HG02623 (cell line): ENCODE measurements at regions not wholly inside any gene's neighbourhood (a gene's known extent, or its start where the extent isn't known, plus 50 kb on each side); places are given as distances from the start of the nearest gene placed in this dataset.
"Not testable (repeated sequence)": the region's sequence is repeated elsewhere in the genome, so short reads cannot be mapped to it uniquely, and the experiment has no call there.

Experiments used
- ATAC-seq: cut with Tn5 transposase; IDR thresholded peaks from one replicate; pipeline ENCODE4 v1.9.1; 2021; ENCODE audit warnings: moderate library complexity; ENCODE audit not compliant: unreplicated experiment

- no peak for ATAC-seq
Observed at GRCh38 chr5:91495699-91496098, 112.6 kb upstream of the ARRDC3 start.

GRCh38 chr5:91494447-91494996, 111.4 kb upstream of the ARRDC3 start:
- ATAC-seq, result no peak

GRCh38 chr5:91493086-91493485, 110.0 kb upstream of the ARRDC3 start:
- ATAC-seq, result no peak

- ATAC-seq, result no peak
Observed at GRCh38 chr5:91491229-91491628, 108.1 kb upstream of the ARRDC3 start.

GRCh38 chr5:91490316-91490715, 107.2 kb upstream of the ARRDC3 start:
- no peak for ATAC-seq

- no peak for ATAC-seq
Observed at GRCh38 chr5:91487420-91487819, 104.3 kb upstream of the ARRDC3 start.

- no peak for ATAC-seq
Observed at GRCh38 chr5:91486638-91487037, 103.5 kb upstream of the ARRDC3 start.

GRCh38 chr5:91484662-91485061, 101.5 kb upstream of the ARRDC3 start:
- ATAC-seq, result no peak

- not testable (repeated sequence) for ATAC-seq
Observed at GRCh38 chr5:91479376-91479775, 96.3 kb upstream of the ARRDC3 start.

- no peak for ATAC-seq
Observed at GRCh38 chr5:91478096-91478495, 95.0 kb upstream of the ARRDC3 start.

GRCh38 chr5:91477408-91477807, 94.3 kb upstream of the ARRDC3 start:
- no peak for ATAC-seq

- no peak for ATAC-seq
Observed at GRCh38 chr5:91474201-91474600, 91.1 kb upstream of the ARRDC3 start.

- ATAC-seq, result no peak
Observed at GRCh38 chr5:91472631-91473030, 89.5 kb upstream of the ARRDC3 start.

- no peak for ATAC-seq
Observed at GRCh38 chr5:91469517-91470165, 86.5 kb upstream of the ARRDC3 start.

- no peak for ATAC-seq
Observed at GRCh38 chr5:91468651-91469422, 85.7 kb upstream of the ARRDC3 start.

GRCh38 chr5:91464886-91465646, 81.9 kb upstream of the ARRDC3 start:
- no peak for ATAC-seq

GRCh38 chr5:91457681-91458058, 74.6 kb upstream of the ARRDC3 start:
- no peak for ATAC-seq

- no peak for ATAC-seq
Observed at GRCh38 chr5:91456928-91457680, 74.0 kb upstream of the ARRDC3 start.

GRCh38 chr5:91449083-91449482, 66.0 kb upstream of the ARRDC3 start:
- ATAC-seq, result no peak

GRCh38 chr5:91448079-91448478, 65.0 kb upstream of the ARRDC3 start:
- ATAC-seq, result not testable (repeated sequence)

GRCh38 chr5:91446880-91447279, 63.8 kb upstream of the ARRDC3 start:
- not testable (repeated sequence) for ATAC-seq
